T-helper 1 cell (primary cell): ENCODE measurements at regions not wholly inside any gene's neighbourhood (a gene's known extent, or its start where the extent isn't known, plus 50 kb on each side); places are given as distances from the start of the nearest gene placed in this dataset.

Source experiments
- DNase-seq, 5 donors: peaks; one replicate each; pipeline ENCODE4 v3.0.0-alpha.2; 2012 to 2020

- no peak for DNase-seq
Observed at GRCh38 chr2:167491788-167492187, 603.5 kb downstream of the XIRP2 start.

- DNase-seq, result no peak
Observed at GRCh38 chr2:167490455-167490854, 602.2 kb downstream of the XIRP2 start.

- DNase-seq, result no peak
Observed at GRCh38 chr2:167489325-167489724, 601.0 kb downstream of the XIRP2 start.

- no peak for DNase-seq
Observed at GRCh38 chr2:167487728-167488127, 599.4 kb downstream of the XIRP2 start.

GRCh38 chr2:167484875-167485274, 596.6 kb downstream of the XIRP2 start:
- no peak for DNase-seq

GRCh38 chr2:167480986-167481309, 592.7 kb downstream of the XIRP2 start:
- DNase-seq, result no peak

- DNase-seq, result no peak
Observed at GRCh38 chr2:167480232-167480985, 592.1 kb downstream of the XIRP2 start.

- DNase-seq, result no peak
Observed at GRCh38 chr2:167478196-167478595, 589.9 kb downstream of the XIRP2 start.

GRCh38 chr2:167475791-167476190, 587.5 kb downstream of the XIRP2 start:
- no peak for DNase-seq

- no peak for DNase-seq
Observed at GRCh38 chr2:167471734-167472133, 583.5 kb downstream of the XIRP2 start.

GRCh38 chr2:167471332-167471731, 583.1 kb downstream of the XIRP2 start:
- no peak for DNase-seq

- no peak for DNase-seq
Observed at GRCh38 chr2:167462379-167462778, 574.1 kb downstream of the XIRP2 start.

GRCh38 chr2:167454036-167454435, 565.8 kb downstream of the XIRP2 start:
- DNase-seq, result no peak

GRCh38 chr2:167451496-167452289, 563.4 kb downstream of the XIRP2 start:
- DNase-seq, result no peak

GRCh38 chr2:167450364-167450763, 562.1 kb downstream of the XIRP2 start:
- DNase-seq, result no peak

- DNase-seq, result no peak
Observed at GRCh38 chr2:167440382-167440781, 552.1 kb downstream of the XIRP2 start.

GRCh38 chr2:167438206-167438605, 549.9 kb downstream of the XIRP2 start:
- DNase-seq, result no peak

GRCh38 chr2:167431949-167432348, 543.7 kb downstream of the XIRP2 start:
- DNase-seq, result no peak

GRCh38 chr2:167430447-167430846, 542.2 kb downstream of the XIRP2 start:
- DNase-seq, result no peak

GRCh38 chr2:167424803-167425755, 536.8 kb downstream of the XIRP2 start:
- DNase-seq, result no peak

GRCh38 chr2:167424221-167424620, 535.9 kb downstream of the XIRP2 start:
- DNase-seq, result no peak

GRCh38 chr2:167423731-167424130, 535.5 kb downstream of the XIRP2 start:
- no peak for DNase-seq

- no peak for DNase-seq
Observed at GRCh38 chr2:167420211-167420610, 531.9 kb downstream of the XIRP2 start.
